Activated CD4-positive, alpha-beta memory T cell treated with anti-CD3 and anti-CD28 coated beads for 36 hours (primary cell): ENCODE measurements at regions not wholly inside any gene's neighbourhood (a gene's known extent, or its start where the extent isn't known, plus 50 kb on each side); places are given as distances from the start of the nearest gene placed in this dataset.

Source experiments
- CTCF ChIA-PET: fragments of 350-600 bp; sonication (Branson Sonifier 250); formaldehyde crosslinking; loops from one replicate; lab custom pipeline; 2021; ENCODE audit warnings: antibody characterized with exemption, inconsistent platforms; lab: Charles Lee
- POLR2A ChIA-PET: fragments of 350-600 bp; sonication (Branson Sonifier 250); formaldehyde crosslinking; loops from one replicate; lab custom pipeline; 2021; ENCODE audit warnings: antibody characterized with exemption; lab: Charles Lee
- DNase-seq: peaks from one replicate; pipeline ENCODE4 v3.0.0-alpha.2; 2020
- H3K27ac Mint-ChIP-seq: one replicate; pipeline ENCODE4 v1.8.0; 2021; ENCODE audit warnings: mixed read lengths
- H3K27me3 Mint-ChIP-seq: one replicate; pipeline ENCODE4 v1.8.0; 2021; ENCODE audit warnings: mixed read lengths
- H3K36me3 Mint-ChIP-seq: one replicate; pipeline ENCODE4 v1.8.0; 2021; ENCODE audit warnings: mixed read lengths
- H3K4me1 Mint-ChIP-seq: one replicate; pipeline ENCODE4 v1.8.0; 2021; ENCODE audit warnings: low read depth, mixed read lengths
- H3K4me3 Mint-ChIP-seq: one replicate; pipeline ENCODE4 v1.8.0; 2021; ENCODE audit warnings: mild to moderate bottlenecking, mixed read lengths
- H3K9me3 Mint-ChIP-seq: one replicate; pipeline ENCODE4 v1.8.0; 2021; ENCODE audit warnings: mixed read lengths
- intact Hi-C: fragments of 100-400 bp; cut with micrococcal nuclease; formaldehyde crosslinking; loops from one replicate; pipeline ENCODE4 v1.15.1; 2023

DNA sequence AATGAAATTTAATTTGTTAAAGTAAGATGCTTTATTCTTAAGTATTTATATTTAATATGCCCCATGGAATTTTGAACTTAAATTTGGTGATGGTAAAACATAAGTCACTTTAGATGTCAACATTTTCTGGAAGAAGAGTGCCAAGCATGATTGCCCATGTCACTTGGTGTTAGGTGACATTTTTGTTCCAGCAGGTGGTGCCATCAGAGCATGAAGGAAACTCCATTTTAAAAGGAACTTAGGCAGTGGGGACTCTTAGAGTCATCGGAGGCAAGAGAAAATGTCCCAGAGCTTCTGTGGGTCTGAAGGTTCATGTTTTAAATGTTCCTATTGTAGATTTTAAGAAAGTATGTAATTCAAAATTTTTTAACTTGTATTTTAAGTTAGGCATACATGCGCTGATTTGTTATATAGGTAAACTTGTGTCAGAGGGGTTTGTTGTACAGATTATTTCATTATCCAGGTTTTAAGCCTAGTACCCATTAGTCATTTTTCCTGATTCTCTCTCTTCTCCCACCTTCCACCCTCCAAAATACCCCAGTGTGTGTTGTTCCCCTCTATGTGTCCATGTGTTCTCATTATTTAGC, 789.3 kb downstream of the SEMA5A start:
- ChIA-PET CTCF (no interaction called here), POLR2A (no interaction called here)
- H3K36me3 Mint-ChIP-seq: no peaks in the 10 kb centered on the region
- no peaks in the 10 kb centered on the region for H3K4me1 Mint-ChIP-seq
- H3K9me3 Mint-ChIP-seq: peaks cover 20% of the 10 kb centered on the region
- no peak overlapping the region for H3K4me3 Mint-ChIP-seq
- H3K27ac Mint-ChIP-seq: no peak overlapping the region
- DNase-seq: no peak
- intact Hi-C loops: no loop called here
- no peaks in the 10 kb centered on the region for H3K27me3 Mint-ChIP-seq

DNA sequence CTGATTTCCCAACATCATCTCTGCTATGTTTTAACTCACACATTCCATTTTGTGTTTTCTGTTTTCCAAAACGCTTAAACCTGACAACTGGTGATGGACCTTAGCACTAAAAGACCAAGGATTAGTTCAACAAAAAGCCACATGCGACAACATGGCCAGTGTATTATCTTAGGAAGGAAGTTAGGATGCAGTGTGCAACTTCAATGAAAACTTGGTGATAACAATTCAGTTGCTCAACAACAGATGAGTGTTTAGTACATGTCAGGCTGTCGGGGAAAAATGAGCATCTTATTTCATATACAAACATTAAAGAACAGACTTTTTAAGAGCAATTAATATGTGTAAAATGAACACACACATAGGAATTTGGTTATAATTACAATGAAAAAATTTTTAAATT, 780.0 kb downstream of the SEMA5A start:
- Mint-ChIP-seq H3K9me3 (peaks cover 6% of the 10 kb centered on the region), H3K36me3 (no peaks in the 10 kb centered on the region), H3K4me3 (no peak overlapping the region), H3K27me3 (no peaks in the 10 kb centered on the region), H3K27ac (no peak overlapping the region), H3K4me1 (no peaks in the 10 kb centered on the region)
- POLR2A ChIA-PET: no interaction called here
- CTCF ChIA-PET: no interaction called here
- DNase-seq: no peak
- intact Hi-C loops: no loop called here

DNA sequence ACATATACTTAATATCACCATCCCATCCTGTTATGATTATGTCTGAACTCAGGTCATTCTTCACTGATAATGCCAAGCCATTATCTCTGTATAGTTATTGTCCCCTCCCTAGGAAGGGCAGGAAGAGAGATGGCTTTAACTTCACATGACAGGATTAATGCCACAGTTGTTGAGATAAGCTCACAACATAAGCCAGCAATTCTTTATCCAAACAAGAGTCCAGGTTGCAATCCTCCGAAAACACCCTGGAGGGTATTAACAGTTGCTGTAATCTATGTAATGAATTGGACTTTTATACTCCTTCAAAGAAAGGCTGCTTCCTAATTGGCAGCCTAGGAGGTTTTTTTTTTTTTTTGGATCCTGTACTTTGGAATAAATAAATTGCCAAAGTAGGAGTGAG, 779.4 kb downstream of the SEMA5A start:
- no peaks in the 10 kb centered on the region for H3K4me1 Mint-ChIP-seq
- CTCF ChIA-PET: no interaction called here
- intact Hi-C loops: no loop called here
- no peaks in the 10 kb centered on the region for H3K36me3 Mint-ChIP-seq
- DNase-seq: no peak
- H3K9me3 Mint-ChIP-seq: peaks cover 6% of the 10 kb centered on the region
- no peak overlapping the region for H3K27ac Mint-ChIP-seq
- H3K4me3 Mint-ChIP-seq: no peak overlapping the region
- H3K27me3 Mint-ChIP-seq: no peaks in the 10 kb centered on the region
- POLR2A ChIA-PET: no interaction called here

DNA sequence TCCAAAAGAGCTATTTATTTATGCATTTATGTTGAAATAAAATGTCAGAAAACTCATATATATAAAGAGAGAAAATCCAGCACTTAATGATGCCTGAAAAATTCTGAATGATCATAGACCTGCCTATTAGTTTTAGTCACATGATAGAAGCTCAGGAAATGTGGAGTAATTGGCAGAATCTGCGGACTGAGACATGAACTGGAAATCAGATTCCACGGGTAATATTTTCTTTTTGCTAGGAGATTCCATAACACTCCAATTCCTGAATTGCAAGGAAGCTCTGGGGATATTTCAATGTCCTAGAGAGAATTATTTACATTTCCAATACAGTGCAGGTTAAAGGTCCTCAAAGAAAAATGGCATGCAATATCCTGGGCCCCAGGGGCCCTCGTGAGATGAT, 778.8 kb downstream of the SEMA5A start:
- no peak overlapping the region for H3K27ac Mint-ChIP-seq
- CTCF ChIA-PET: no interaction called here
- H3K4me1 Mint-ChIP-seq: no peaks in the 10 kb centered on the region
- H3K27me3 Mint-ChIP-seq: no peaks in the 10 kb centered on the region
- POLR2A ChIA-PET: no interaction called here
- no peaks in the 10 kb centered on the region for H3K36me3 Mint-ChIP-seq
- intact Hi-C loops: no loop called here
- peaks cover 9% of the 10 kb centered on the region for H3K9me3 Mint-ChIP-seq
- H3K4me3 Mint-ChIP-seq: no peak overlapping the region
- DNase-seq: no peak

DNA sequence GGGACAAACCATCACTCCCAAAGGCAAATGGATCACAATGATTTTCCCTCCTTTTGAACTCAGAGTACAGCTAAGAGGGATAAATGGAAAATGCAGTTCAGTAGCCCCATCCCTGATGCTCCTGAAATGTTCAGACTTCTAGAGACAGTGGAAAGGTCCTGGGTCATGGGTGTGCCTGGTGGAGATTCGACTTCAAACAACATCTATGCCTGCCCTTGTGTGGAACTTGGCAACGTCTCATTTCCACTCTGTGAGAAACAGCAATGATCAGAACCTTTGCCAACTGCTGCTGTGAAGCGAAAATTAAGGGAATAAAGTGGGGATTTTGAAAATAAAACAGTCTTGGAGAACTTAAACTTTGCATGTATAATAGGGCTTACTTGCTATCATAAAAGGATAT, 778.1 kb downstream of the SEMA5A start:
- no peak overlapping the region for H3K4me3 Mint-ChIP-seq
- intact Hi-C loops: no loop called here
- ChIA-PET CTCF (no interaction called here), POLR2A (no interaction called here)
- H3K4me1 Mint-ChIP-seq: no peaks in the 10 kb centered on the region
- no peak overlapping the region for H3K27ac Mint-ChIP-seq
- peaks cover 7% of the 10 kb centered on the region for H3K9me3 Mint-ChIP-seq
- H3K27me3 Mint-ChIP-seq: no peaks in the 10 kb centered on the region
- no peak for DNase-seq
- no peaks in the 10 kb centered on the region for H3K36me3 Mint-ChIP-seq

DNA sequence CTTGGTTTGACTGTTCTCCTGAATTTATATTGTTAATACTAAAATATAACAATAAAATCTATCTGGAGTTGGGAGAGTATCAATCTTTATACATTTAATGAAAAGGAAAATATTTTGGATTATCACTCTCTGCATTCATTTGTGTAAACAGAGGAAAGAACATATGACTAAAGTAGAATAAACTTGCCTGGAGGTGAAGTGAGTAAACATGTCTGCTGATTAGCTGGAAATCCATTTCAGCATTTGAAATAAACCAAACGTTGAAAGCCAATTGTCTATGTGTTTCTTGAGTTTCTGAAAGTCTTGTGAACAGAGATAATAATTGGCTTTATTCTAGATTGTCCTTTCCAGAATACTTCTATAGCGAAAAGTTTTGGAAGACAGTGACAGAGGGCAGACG, 776.2 kb downstream of the SEMA5A start:
- H3K36me3 Mint-ChIP-seq: no peaks in the 10 kb centered on the region
- intact Hi-C loops: no loop called here
- ChIA-PET CTCF (no interaction called here), POLR2A (no interaction called here)
- peaks cover 7% of the 10 kb centered on the region for H3K9me3 Mint-ChIP-seq
- no peaks in the 10 kb centered on the region for H3K27me3 Mint-ChIP-seq
- DNase-seq: no peak
- no peak overlapping the region for H3K4me3 Mint-ChIP-seq
- H3K4me1 Mint-ChIP-seq: no peaks in the 10 kb centered on the region
- H3K27ac Mint-ChIP-seq: no peak overlapping the region

DNA sequence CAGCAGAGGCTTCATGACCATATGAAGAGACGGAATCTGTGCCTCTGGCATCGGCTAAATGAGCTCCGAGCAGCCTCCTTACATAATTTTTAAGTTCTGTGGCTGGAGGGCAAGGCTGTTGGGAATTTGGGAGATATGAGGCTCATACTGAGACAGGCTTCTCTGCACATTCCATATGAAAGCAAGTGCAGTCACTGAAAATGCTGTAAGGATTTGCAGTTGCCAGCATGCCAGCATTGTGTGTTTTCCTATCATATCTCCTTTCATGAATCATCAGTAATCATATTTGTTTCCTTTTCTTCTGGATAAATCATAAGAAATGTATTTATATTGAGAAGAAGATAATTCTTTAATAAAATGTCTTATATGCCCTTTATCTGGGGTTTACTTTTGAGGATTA, 775.4 kb downstream of the SEMA5A start:
- intact Hi-C loops: no loop called here
- ChIA-PET POLR2A (no interaction called here), CTCF (no interaction called here)

DNA sequence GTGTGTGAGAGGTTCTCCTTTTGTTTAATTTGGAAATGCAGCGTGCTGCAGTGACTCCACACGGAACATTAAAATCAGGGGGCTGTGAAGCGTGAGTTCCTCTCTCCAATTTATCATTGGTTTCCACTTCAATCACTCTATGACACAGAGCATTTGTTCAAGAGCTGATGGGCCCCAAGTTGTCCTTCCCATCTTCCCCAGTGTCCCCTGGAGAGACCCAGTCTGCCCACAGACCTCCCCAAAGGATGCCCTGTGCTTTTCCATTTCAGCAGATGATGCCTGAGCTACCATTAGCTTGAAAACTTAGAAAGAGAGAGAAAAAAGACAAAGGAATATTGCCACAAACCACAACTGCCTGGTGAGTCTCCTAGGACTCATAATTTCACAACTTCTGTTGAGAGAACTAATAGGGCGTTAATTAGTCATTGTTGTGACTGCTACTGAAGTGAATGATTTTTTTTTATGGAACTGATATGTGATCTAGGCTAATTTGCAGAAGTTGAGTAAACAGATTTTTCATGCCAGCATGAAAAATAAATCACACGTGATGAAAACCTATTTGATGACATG, 772.7 kb downstream of the SEMA5A start:
- H3K4me1 Mint-ChIP-seq: no peaks in the 10 kb centered on the region
- ChIA-PET CTCF (no interaction called here), POLR2A (no interaction called here)
- H3K9me3 Mint-ChIP-seq: peaks cover 9% of the 10 kb centered on the region
- intact Hi-C loops: no loop called here
- H3K4me3 Mint-ChIP-seq: no peak overlapping the region
- DNase-seq: no peak
- no peaks in the 10 kb centered on the region for H3K27me3 Mint-ChIP-seq
- H3K27ac Mint-ChIP-seq: no peak overlapping the region
- no peaks in the 10 kb centered on the region for H3K36me3 Mint-ChIP-seq

More for the DNA sequence above, 775.4 kb downstream of the SEMA5A start:
- no peak for DNase-seq
- no peak overlapping the region for H3K4me3 Mint-ChIP-seq
- no peaks in the 10 kb centered on the region for H3K27me3 Mint-ChIP-seq
- no peaks in the 10 kb centered on the region for H3K36me3 Mint-ChIP-seq
- no peak overlapping the region for H3K27ac Mint-ChIP-seq
- no peaks in the 10 kb centered on the region for H3K4me1 Mint-ChIP-seq
- peaks cover 7% of the 10 kb centered on the region for H3K9me3 Mint-ChIP-seq

DNA sequence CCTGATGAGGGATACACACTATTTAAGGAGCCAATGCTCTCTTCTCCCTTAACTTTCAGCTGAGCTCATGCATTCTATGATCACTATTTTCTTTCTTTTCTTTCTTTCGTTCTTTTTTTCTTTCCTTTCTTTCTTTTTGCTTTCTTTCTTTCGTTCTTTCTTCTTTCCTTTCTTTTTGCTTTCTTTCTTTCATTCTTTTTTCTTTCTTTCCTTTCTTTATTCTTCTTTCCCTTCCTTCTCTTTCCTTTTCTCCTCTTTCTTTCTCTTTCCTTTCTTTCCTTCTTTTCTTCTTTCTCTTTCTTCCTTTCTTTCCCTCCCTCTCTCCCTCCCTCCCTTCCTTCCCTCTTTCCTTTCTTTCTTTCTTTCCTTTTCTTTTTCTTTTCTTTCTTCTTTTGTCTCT, 761.2 kb downstream of the SEMA5A start:
- no peaks in the 10 kb centered on the region for H3K36me3 Mint-ChIP-seq
- no peaks in the 10 kb centered on the region for H3K27me3 Mint-ChIP-seq
- DNase-seq: no peak
- H3K4me1 Mint-ChIP-seq: no peaks in the 10 kb centered on the region
- H3K27ac Mint-ChIP-seq: no peak overlapping the region
- intact Hi-C loops: no loop called here
- peaks cover 21% of the 10 kb centered on the region for H3K9me3 Mint-ChIP-seq
- POLR2A ChIA-PET: no interaction called here
- CTCF ChIA-PET: no interaction called here
- no peak overlapping the region for H3K4me3 Mint-ChIP-seq

DNA sequence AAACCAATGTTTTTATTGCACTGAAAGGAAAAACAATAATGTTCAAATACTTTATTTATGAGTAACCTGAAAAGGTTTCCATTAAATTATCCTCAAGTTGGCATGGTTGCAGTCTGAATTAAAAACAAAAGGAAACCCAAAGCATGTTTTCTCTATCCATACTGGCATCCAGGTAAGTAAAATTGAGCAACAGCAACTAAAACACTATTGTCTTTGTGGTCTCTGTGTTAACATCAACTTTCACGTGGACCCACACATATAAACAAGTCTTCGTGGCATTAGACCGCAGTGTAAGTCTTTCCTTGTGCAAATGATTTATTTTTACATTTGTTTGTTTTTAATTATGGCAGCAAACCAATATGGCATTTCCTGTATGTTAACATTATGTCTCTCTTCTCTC, 757.6 kb downstream of the SEMA5A start:
- ChIA-PET POLR2A (no interaction called here), CTCF (no interaction called here)
- Mint-ChIP-seq H3K9me3 (peaks cover 22% of the 10 kb centered on the region), H3K27me3 (no peaks in the 10 kb centered on the region), H3K4me3 (no peak overlapping the region), H3K4me1 (no peaks in the 10 kb centered on the region), H3K27ac (no peak overlapping the region), H3K36me3 (no peaks in the 10 kb centered on the region)
- intact Hi-C loops: no loop called here
- DNase-seq: no peak

DNA sequence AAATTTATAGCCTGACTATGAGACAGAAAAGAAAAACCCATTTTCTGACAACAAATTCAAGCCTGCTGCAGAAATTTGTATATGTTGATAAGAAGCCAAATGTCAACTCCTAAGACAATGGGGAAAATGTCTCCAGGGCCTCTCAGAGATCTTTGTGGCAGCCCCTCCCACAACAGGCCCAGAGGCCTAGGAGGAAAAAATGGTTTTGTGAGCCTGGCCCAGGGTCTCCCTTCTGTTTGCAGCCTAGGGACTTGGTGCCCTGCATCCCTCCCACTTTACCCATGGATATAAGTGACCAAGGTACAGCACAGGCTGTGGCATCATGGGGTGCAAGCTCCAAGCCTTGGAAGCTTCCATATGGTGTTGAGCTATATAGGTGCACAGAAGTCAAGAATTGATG, 740.2 kb downstream of the SEMA5A start:
- peaks cover 47% of the 10 kb centered on the region for H3K9me3 Mint-ChIP-seq
- ChIA-PET POLR2A (no interaction called here), CTCF (no interaction called here)
- no peak overlapping the region for H3K27ac Mint-ChIP-seq
- H3K4me3 Mint-ChIP-seq: no peak overlapping the region
- intact Hi-C loops: no loop called here
- H3K27me3 Mint-ChIP-seq: no peaks in the 10 kb centered on the region
- DNase-seq: no peak
- no peaks in the 10 kb centered on the region for H3K36me3 Mint-ChIP-seq
- H3K4me1 Mint-ChIP-seq: no peaks in the 10 kb centered on the region

DNA sequence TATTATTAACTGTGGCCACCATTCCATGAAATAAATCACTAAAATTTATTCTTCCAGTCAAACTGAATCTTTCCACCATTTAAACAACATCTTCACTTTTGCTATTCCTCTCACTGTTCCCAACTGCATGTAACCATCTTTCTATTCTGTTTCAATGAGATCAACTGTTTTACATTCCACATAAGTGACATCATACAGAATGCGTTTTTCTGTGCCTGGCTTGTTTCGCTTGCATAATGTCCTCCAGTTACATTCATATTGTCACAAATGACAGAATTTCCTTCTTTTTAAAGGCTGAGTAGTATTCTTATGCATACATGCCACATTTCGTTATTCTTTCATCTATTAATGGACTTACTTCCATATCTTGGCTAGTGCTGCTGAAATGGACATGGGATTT, 738.2 kb downstream of the SEMA5A start:
- Mint-ChIP-seq H3K4me3 (no peak overlapping the region), H3K27ac (no peak overlapping the region), H3K27me3 (no peaks in the 10 kb centered on the region), H3K4me1 (no peaks in the 10 kb centered on the region), H3K36me3 (no peaks in the 10 kb centered on the region), H3K9me3 (peaks cover 47% of the 10 kb centered on the region)
- intact Hi-C loops: no loop called here
- ChIA-PET CTCF (no interaction called here), POLR2A (no interaction called here)
- DNase-seq: no peak

DNA sequence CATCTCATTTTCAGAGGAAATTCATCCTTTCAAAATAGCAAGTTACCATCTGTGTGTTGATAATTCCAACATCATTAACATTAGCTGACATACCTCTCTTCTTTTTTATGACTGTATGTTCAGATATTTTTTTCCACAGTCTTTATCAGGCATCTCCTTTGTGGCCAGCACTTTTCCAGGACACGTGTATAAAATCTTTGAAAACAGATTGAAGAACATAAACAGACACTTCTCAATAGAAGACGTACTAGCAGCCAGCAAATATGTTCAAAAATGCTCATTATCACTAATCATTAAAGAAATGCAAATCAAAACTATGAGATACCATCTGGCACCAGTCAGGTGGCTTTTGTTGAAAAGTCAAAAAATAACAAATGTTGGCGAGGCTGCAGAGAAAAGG, 734.3 kb downstream of the SEMA5A start:
- ChIA-PET POLR2A (no interaction called here), CTCF (no interaction called here)
- DNase-seq: no peak
- H3K27me3 Mint-ChIP-seq: no peaks in the 10 kb centered on the region
- H3K4me3 Mint-ChIP-seq: no peak overlapping the region
- H3K36me3 Mint-ChIP-seq: no peaks in the 10 kb centered on the region
- intact Hi-C loops: no loop called here
- no peak overlapping the region for H3K27ac Mint-ChIP-seq
- H3K4me1 Mint-ChIP-seq: no peaks in the 10 kb centered on the region
- H3K9me3 Mint-ChIP-seq: peaks cover 25% of the 10 kb centered on the region
